ENCODE measurements at regions not wholly inside any gene's neighbourhood (a gene's known extent, or its start where the extent isn't known, plus 50 kb on each side); places are given as distances from the start of the nearest gene placed in this dataset.

- H3K27ac ChIP-seq (ENCODE audit: low read length) = no peak overlapping the region
- H4K20me1 ChIP-seq (ENCODE audit: insufficient read depth, low read length) = no peaks in the 10 kb centered on the region
- H3K4me3 ChIP-seq (ENCODE audit: low read depth in 1 of 2, low read length in 2 of 2) = no peak overlapping the region
- DNase-seq = no peak
- ATAC-seq (ENCODE audit: insufficient read depth, low read depth) = peak; percentile 37; the same call in 1 of the 3 replicates
- no peaks in the 10 kb centered on the region for H3K36me3 ChIP-seq (ENCODE audit: insufficient read depth, low read length)
- TF ChIP-seq CTCF (IDR thresholded peaks at IDR 0.05; ENCODE audit: borderline replicate concordance, extremely low read depth, low read length, poor library complexity, severe bottlenecking) (no peak), EZH2 (IDR thresholded peaks at IDR 0.05; ENCODE audit: borderline replicate concordance, low read depth, low read length, severe bottlenecking) (no peak)
- H3K9me3 ChIP-seq (ENCODE audit: insufficient read depth, low read length, severe bottlenecking) = no peaks in the 10 kb centered on the region
- no peak overlapping the region for H3K4me2 ChIP-seq (ENCODE audit: insufficient read depth, low read length)
- H2AFZ ChIP-seq (ENCODE audit: low read depth, low read length) = no peak overlapping the region
- H3K4me1 ChIP-seq (ENCODE audit: insufficient read depth, low read length) = no peaks in the 10 kb centered on the region
- H3K9ac ChIP-seq (ENCODE audit: low read depth, low read length) = no peak overlapping the region
- H3K27me3 ChIP-seq (ENCODE audit: insufficient read depth, low read length, poor library complexity) = no peaks in the 10 kb centered on the region
- no peaks in the 10 kb centered on the region for H3K79me2 ChIP-seq (ENCODE audit: insufficient read depth, low read length)
Measured at GRCh38 chr3:152127058-152127457, 141.7 kb upstream of the MBNL1 start.

GRCh38 chr3:152128356-152128755, 140.4 kb upstream of the MBNL1 start:
- no peak overlapping the region for H3K27ac ChIP-seq (ENCODE audit: low read length)
- H3K9me3 ChIP-seq (ENCODE audit: insufficient read depth, low read length, severe bottlenecking) = no peaks in the 10 kb centered on the region
- no peaks in the 10 kb centered on the region for H4K20me1 ChIP-seq (ENCODE audit: insufficient read depth, low read length)
- no peaks in the 10 kb centered on the region for H3K36me3 ChIP-seq (ENCODE audit: insufficient read depth, low read length)
- no peaks in the 10 kb centered on the region for H3K27me3 ChIP-seq (ENCODE audit: insufficient read depth, low read length, poor library complexity)
- H3K79me2 ChIP-seq (ENCODE audit: insufficient read depth, low read length) = no peaks in the 10 kb centered on the region
- TF ChIP-seq EZH2 (IDR thresholded peaks at IDR 0.05; ENCODE audit: borderline replicate concordance, low read depth, low read length, severe bottlenecking) = no peak
- no peak for TF ChIP-seq CTCF (IDR thresholded peaks at IDR 0.05; ENCODE audit: borderline replicate concordance, extremely low read depth, low read length, poor library complexity, severe bottlenecking)
- ATAC-seq (ENCODE audit: insufficient read depth, low read depth) = no peak
- H2AFZ ChIP-seq (ENCODE audit: low read depth, low read length) = no peak overlapping the region
- H3K4me3 ChIP-seq (ENCODE audit: low read depth in 1 of 2, low read length in 2 of 2) = no peak overlapping the region
- DNase-seq = no peak
- H3K4me1 ChIP-seq (ENCODE audit: insufficient read depth, low read length) = no peaks in the 10 kb centered on the region
- no peak overlapping the region for H3K9ac ChIP-seq (ENCODE audit: low read depth, low read length)
- H3K4me2 ChIP-seq (ENCODE audit: insufficient read depth, low read length) = no peak overlapping the region

GRCh38 chr3:152139651-152140050, 129.1 kb upstream of the MBNL1 start:
- TF ChIP-seq EZH2 (IDR thresholded peaks at IDR 0.05; ENCODE audit: borderline replicate concordance, low read depth, low read length, severe bottlenecking) (no peak), CTCF (IDR thresholded peaks at IDR 0.05; ENCODE audit: borderline replicate concordance, extremely low read depth, low read length, poor library complexity, severe bottlenecking) (no peak)
- no peaks in the 10 kb centered on the region for H3K27me3 ChIP-seq (ENCODE audit: insufficient read depth, low read length, poor library complexity)
- ATAC-seq (ENCODE audit: insufficient read depth, low read depth) (no peak), DNase-seq (no peak)
- H3K27ac ChIP-seq (ENCODE audit: low read length) = no peak overlapping the region
- no peaks in the 10 kb centered on the region for H4K20me1 ChIP-seq (ENCODE audit: insufficient read depth, low read length)
- no peak overlapping the region for H3K4me3 ChIP-seq (ENCODE audit: low read depth in 1 of 2, low read length in 2 of 2)
- H3K79me2 ChIP-seq (ENCODE audit: insufficient read depth, low read length) = no peaks in the 10 kb centered on the region
- H3K4me1 ChIP-seq (ENCODE audit: insufficient read depth, low read length) = no peaks in the 10 kb centered on the region
- H3K36me3 ChIP-seq (ENCODE audit: insufficient read depth, low read length) = no peaks in the 10 kb centered on the region
- no peak overlapping the region for H3K4me2 ChIP-seq (ENCODE audit: insufficient read depth, low read length)
- H3K9ac ChIP-seq (ENCODE audit: low read depth, low read length) = no peak overlapping the region
- H3K9me3 ChIP-seq (ENCODE audit: insufficient read depth, low read length, severe bottlenecking) = peaks cover 2% of the 10 kb centered on the region
- H2AFZ ChIP-seq (ENCODE audit: low read depth, low read length) = no peak overlapping the region

- Histone ChIP-seq H3K4me1 (ENCODE audit: insufficient read depth, low read length) (no peaks in the 10 kb centered on the region), H3K4me3 (ENCODE audit: low read depth in 1 of 2, low read length in 2 of 2) (no peak overlapping the region), H3K36me3 (ENCODE audit: insufficient read depth, low read length) (no peaks in the 10 kb centered on the region), H3K27me3 (ENCODE audit: insufficient read depth, low read length, poor library complexity) (no peaks in the 10 kb centered on the region), H3K9me3 (ENCODE audit: insufficient read depth, low read length, severe bottlenecking) (no peaks in the 10 kb centered on the region), H3K4me2 (ENCODE audit: insufficient read depth, low read length) (no peak overlapping the region), H3K27ac (ENCODE audit: low read length) (no peak overlapping the region), H2AFZ (ENCODE audit: low read depth, low read length) (no peak overlapping the region), H3K9ac (ENCODE audit: low read depth, low read length) (no peak overlapping the region), H3K79me2 (ENCODE audit: insufficient read depth, low read length) (no peaks in the 10 kb centered on the region), H4K20me1 (ENCODE audit: insufficient read depth, low read length) (no peaks in the 10 kb centered on the region)
- ATAC-seq (ENCODE audit: insufficient read depth, low read depth) (no peak), DNase-seq (no peak)
- TF ChIP-seq EZH2 (IDR thresholded peaks at IDR 0.05; ENCODE audit: borderline replicate concordance, low read depth, low read length, severe bottlenecking) (no peak), CTCF (IDR thresholded peaks at IDR 0.05; ENCODE audit: borderline replicate concordance, extremely low read depth, low read length, poor library complexity, severe bottlenecking) (no peak)
Measured at GRCh38 chr3:152146461-152146860, 122.3 kb upstream of the MBNL1 start.

Data from DND-41 (cell line).